SK-N-SH treated with all-trans-retinoic acid at 6 μM for 48 hours (cell line): ENCODE measurements at regions not wholly inside any gene's neighbourhood (a gene's known extent, or its start where the extent isn't known, plus 50 kb on each side); places are given as distances from the start of the nearest gene placed in this dataset.

Source experiments
- ATAC-seq: fragments of 200-7000 bp; cut with Tn5 transposase; 3 replicates; pipeline ENCODE4 v1.9.1; 2020; ENCODE audit warnings: mild to moderate bottlenecking, moderate library complexity
- BACH2 ChIP-seq: fragments of 250-450 bp; sonication (Bioruptor Pico); IDR thresholded peaks from 2 replicates; pipeline ENCODE4 v1.9.0; 2021; ENCODE audit warnings: mild to moderate bottlenecking, borderline replicate concordance
- CREB5 ChIP-seq: fragments of 250-450 bp; sonication (Bioruptor Pico); IDR thresholded peaks from 2 replicates; pipeline ENCODE4 v1.5.1; 2020; ENCODE audit warnings: low read depth, mild to moderate bottlenecking, moderate library complexity
- CSDC2 ChIP-seq: fragments of 250-450 bp; sonication (Bioruptor Pico); IDR thresholded peaks from 2 replicates; pipeline ENCODE4 v1.5.0; 2020; ENCODE audit warnings: mild to moderate bottlenecking, moderate library complexity
- CSRNP3 ChIP-seq: fragments of 250-450 bp; sonication (Bioruptor Pico); IDR thresholded peaks from 2 replicates; pipeline ENCODE4 v1.5.1; 2021; ENCODE audit warnings: mild to moderate bottlenecking, moderate library complexity
- ESRRG ChIP-seq: fragments of 250-450 bp; sonication (Bioruptor Pico); IDR thresholded peaks from 2 replicates; pipeline ENCODE4 v1.6.1; 2021; ENCODE audit warnings: mild to moderate bottlenecking
- GLIS3 ChIP-seq: fragments of 250-450 bp; sonication (Bioruptor Pico); IDR thresholded peaks from 2 replicates; pipeline ENCODE4 v1.5.0; 2020; ENCODE audit warnings: mild to moderate bottlenecking, moderate library complexity
- ISL1 ChIP-seq: fragments of 250-450 bp; sonication (Bioruptor Pico); IDR thresholded peaks from 2 replicates; pipeline ENCODE4 v2.1.2; 2022; ENCODE audit warnings: mild to moderate bottlenecking, moderate library complexity
- OSR1 ChIP-seq: fragments of 250-450 bp; sonication (Bioruptor Pico); IDR thresholded peaks from 2 replicates; pipeline ENCODE4 v1.8.0; 2022; ENCODE audit warnings: moderate library complexity, mild to moderate bottlenecking, inconsistent platforms
- PATZ1 ChIP-seq: fragments of 250-450 bp; sonication (Bioruptor Pico); IDR thresholded peaks from 2 replicates; pipeline ENCODE4 v1.8.0; 2020; ENCODE audit warnings: mild to moderate bottlenecking, moderate library complexity, borderline replicate concordance
- PPARA ChIP-seq: fragments of 250-450 bp; sonication (Bioruptor Pico); IDR thresholded peaks from 2 replicates; pipeline ENCODE4 v1.5.0; 2020; ENCODE audit warnings: mild to moderate bottlenecking, borderline replicate concordance
- RARB ChIP-seq: fragments of 250-450 bp; sonication (Bioruptor Pico); IDR thresholded peaks from 2 replicates; pipeline ENCODE4 v1.8.0; 2021; ENCODE audit warnings: mild to moderate bottlenecking, moderate library complexity
- SNAI2 ChIP-seq: fragments of 250-450 bp; sonication (Bioruptor Pico); IDR thresholded peaks from 2 replicates; pipeline ENCODE4 v1.5.0; 2020; ENCODE audit warnings: mild to moderate bottlenecking, moderate library complexity
- TCF4 ChIP-seq: fragments of 250-450 bp; sonication (Bioruptor Pico); IDR thresholded peaks from 2 replicates; pipeline ENCODE4 v1.8.0; 2021; ENCODE audit warnings: mild to moderate bottlenecking, moderate library complexity, borderline replicate concordance
- TOX ChIP-seq: fragments of 250-450 bp; sonication (Bioruptor Pico); IDR thresholded peaks from 2 replicates; pipeline ENCODE4 v1.8.0; 2021; ENCODE audit warnings: mild to moderate bottlenecking, moderate library complexity, borderline replicate concordance
- TSHZ2 ChIP-seq: fragments of 250-450 bp; sonication (Bioruptor Pico); IDR thresholded peaks from 2 replicates; pipeline ENCODE4 v1.5.0; 2020; ENCODE audit warnings: mild to moderate bottlenecking, moderate library complexity
- ZC3H10 ChIP-seq: fragments of 250-450 bp; sonication (Bioruptor Pico); IDR thresholded peaks from 2 replicates; pipeline ENCODE4 v1.5.1; 2021; ENCODE audit warnings: mild to moderate bottlenecking, moderate library complexity
- ZFP3 ChIP-seq: fragments of 250-450 bp; sonication (Bioruptor Pico); IDR thresholded peaks from 2 replicates; pipeline ENCODE4 v1.5.0; 2020; ENCODE audit warnings: mild to moderate bottlenecking, moderate library complexity
- ZFP30 ChIP-seq: fragments of 450-650 bp; formaldehyde crosslinking; IDR thresholded peaks from 2 replicates; pipeline ENCODE4 v1.5.0; 2022; ENCODE audit warnings: mild to moderate bottlenecking, moderate library complexity
- ZNF70 ChIP-seq: fragments of 450-650 bp; formaldehyde crosslinking; IDR thresholded peaks from 2 replicates; pipeline ENCODE4 v1.5.0; 2020; ENCODE audit warnings: mild to moderate bottlenecking, moderate library complexity
- ZNF8 ChIP-seq: fragments of 450-650 bp; formaldehyde crosslinking; IDR thresholded peaks from 2 replicates; pipeline ENCODE4 v1.5.0; 2020; ENCODE audit warnings: mild to moderate bottlenecking, moderate library complexity

GRCh38 chr12:87303396-87304012 lies 725.7 kb downstream of the C12orf50 start (continued):
- no peak for TF ChIP-seq SNAI2 (CRISPR knock-in tag)
- no peak for TF ChIP-seq TOX (CRISPR knock-in tag)

- no peak for TF ChIP-seq OSR1 (CRISPR knock-in tag)
- TF ChIP-seq ISL1 (CRISPR knock-in tag), result peak; percentile 92
- TF ChIP-seq ZNF8 (CRISPR knock-in tag), result no peak
- ATAC-seq, result peak; percentile 76
Measured at GRCh38 chr12:87302126-87302745, 727.0 kb downstream of the C12orf50 start.

GRCh38 chr12:87290505-87290904 lies 738.7 kb downstream of the C12orf50 start:
- TF ChIP-seq ZFP3, result no peak
- TF ChIP-seq CSRNP3 (CRISPR knock-in tag), result no peak
- TF ChIP-seq ZNF70 (CRISPR knock-in tag), result no peak
- no peak for TF ChIP-seq SNAI2 (CRISPR knock-in tag)
- TF ChIP-seq RARB (CRISPR knock-in tag), result no peak
- no peak for TF ChIP-seq PPARA
- no peak for TF ChIP-seq ZNF8 (CRISPR knock-in tag)
- no peak for TF ChIP-seq BACH2
- TF ChIP-seq GLIS3 (CRISPR knock-in tag), result no peak
- no peak for TF ChIP-seq TSHZ2 (CRISPR knock-in tag)
- TF ChIP-seq PATZ1 (CRISPR knock-in tag), result no peak
- no peak for TF ChIP-seq CREB5 (CRISPR knock-in tag)
- TF ChIP-seq CSDC2 (CRISPR knock-in tag), result no peak
- no peak for TF ChIP-seq ESRRG (CRISPR knock-in tag)
- TF ChIP-seq OSR1 (CRISPR knock-in tag), result no peak
- TF ChIP-seq TCF4, result no peak
- TF ChIP-seq TOX (CRISPR knock-in tag), result no peak
- TF ChIP-seq ZFP30 (CRISPR knock-in tag), result no peak
- no peak for TF ChIP-seq ZC3H10 (CRISPR knock-in tag)
- ATAC-seq, result no peak

GRCh38 chr12:87283886-87284285 lies 745.3 kb downstream of the C12orf50 start:
- ATAC-seq, result no peak
- TF ChIP-seq CSDC2 (CRISPR knock-in tag) (no peak), BACH2 (no peak), PATZ1 (CRISPR knock-in tag) (no peak), ISL1 (CRISPR knock-in tag) (no peak)
